Prostate gland (tissue), 2 donors: ENCODE measurements at regions not wholly inside any gene's neighbourhood (a gene's known extent, or its start where the extent isn't known, plus 50 kb on each side); places are given as distances from the start of the nearest gene placed in this dataset.

ENCODE experiments used
- POLR2A ChIP-seq: fragments of 450-650 bp; IDR thresholded peaks from one replicate; pipeline ENCODE4 v1.6.1; 2016; ENCODE audit warnings: antibody characterized with exemption, mild to moderate bottlenecking
- TF ChIP-seq, protein P1 (sequence below), 4 experiments: fragments of 200-600 bp in 2 of 4; fragments of 450-650 bp in 2 of 4; sonication (generic) in 2 of 4; IDR thresholded peaks; 1 replicate in 3 of 4; 2 replicates in 1 of 4; pipeline ENCODE4 v1.5.1; 2016 to 2019; ENCODE audit warnings: antibody characterized with exemption in 4 of 4, mild to moderate bottlenecking in 2 of 4, moderate library complexity in 2 of 4

DNA sequence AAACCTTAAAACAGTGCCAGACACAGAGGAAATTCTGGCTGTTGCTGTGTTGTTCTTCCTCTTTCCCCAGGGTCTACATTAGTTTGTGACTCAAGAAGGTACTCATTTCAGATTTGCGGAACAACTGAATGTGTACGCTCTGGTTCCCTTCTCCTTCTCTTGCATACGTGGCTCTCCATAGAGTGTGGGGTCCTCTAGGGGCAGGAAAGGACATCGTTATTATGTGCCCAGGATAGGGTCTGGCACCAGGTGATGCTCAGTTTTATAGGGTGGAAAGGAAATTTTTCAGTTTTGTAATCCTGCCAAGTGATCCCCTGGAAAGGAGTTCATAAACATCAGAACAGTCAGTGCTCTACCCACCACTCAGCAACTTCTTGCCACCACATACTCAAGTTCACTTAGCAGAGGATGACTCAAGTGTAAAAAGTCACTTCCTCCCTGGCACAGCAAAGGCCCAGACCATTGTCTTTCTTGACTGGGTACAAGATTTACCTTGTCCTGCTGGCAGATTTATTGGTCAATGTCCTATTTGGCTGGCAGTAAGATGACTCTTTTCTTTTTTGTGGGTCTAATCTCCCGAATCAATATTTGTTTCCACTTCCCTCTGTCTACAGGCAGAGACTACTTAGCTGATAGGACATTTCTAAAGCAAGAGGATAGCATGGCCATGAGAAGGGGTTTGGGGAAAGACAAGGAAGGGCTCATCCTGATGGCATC is 246.0 kb upstream of the TENM4 start:
- TF ChIP-seq, protein P1, sequence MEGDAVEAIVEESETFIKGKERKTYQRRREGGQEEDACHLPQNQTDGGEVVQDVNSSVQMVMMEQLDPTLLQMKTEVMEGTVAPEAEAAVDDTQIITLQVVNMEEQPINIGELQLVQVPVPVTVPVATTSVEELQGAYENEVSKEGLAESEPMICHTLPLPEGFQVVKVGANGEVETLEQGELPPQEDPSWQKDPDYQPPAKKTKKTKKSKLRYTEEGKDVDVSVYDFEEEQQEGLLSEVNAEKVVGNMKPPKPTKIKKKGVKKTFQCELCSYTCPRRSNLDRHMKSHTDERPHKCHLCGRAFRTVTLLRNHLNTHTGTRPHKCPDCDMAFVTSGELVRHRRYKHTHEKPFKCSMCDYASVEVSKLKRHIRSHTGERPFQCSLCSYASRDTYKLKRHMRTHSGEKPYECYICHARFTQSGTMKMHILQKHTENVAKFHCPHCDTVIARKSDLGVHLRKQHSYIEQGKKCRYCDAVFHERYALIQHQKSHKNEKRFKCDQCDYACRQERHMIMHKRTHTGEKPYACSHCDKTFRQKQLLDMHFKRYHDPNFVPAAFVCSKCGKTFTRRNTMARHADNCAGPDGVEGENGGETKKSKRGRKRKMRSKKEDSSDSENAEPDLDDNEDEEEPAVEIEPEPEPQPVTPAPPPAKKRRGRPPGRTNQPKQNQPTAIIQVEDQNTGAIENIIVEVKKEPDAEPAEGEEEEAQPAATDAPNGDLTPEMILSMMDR (IDR thresholded peaks at IDR 0.05): no peak
- TF ChIP-seq POLR2A: no peak
